GM13976 (cell line): ENCODE measurements at regions not wholly inside any gene's neighbourhood (a gene's known extent, or its start where the extent isn't known, plus 50 kb on each side); places are given as distances from the start of the nearest gene placed in this dataset.

Experiments used
- DNase-seq: peaks from one replicate; pipeline ENCODE4 v3.0.0; 2012; ENCODE audit warnings: low spot score
- in situ Hi-C: fragments of 300-500 bp; cut with MboI; formaldehyde crosslinking; loops from one replicate; pipeline ENCODE4 v1.12.0; 2022; ENCODE audit warnings: low sequenced_read_pairs, mixed read lengths, inconsistent platforms; ENCODE audit not compliant: unreplicated experiment
- TF ChIP-seq, protein P1 (sequence below): IDR thresholded peaks from 2 replicates; pipeline ENCODE4 v1.5.1; 2012; ENCODE audit warnings: borderline replicate concordance, mild to moderate bottlenecking; ENCODE audit not compliant: insufficient read depth; ENCODE audit errors: extremely low read depth, missing control alignments, control extremely low read depth

DNA sequence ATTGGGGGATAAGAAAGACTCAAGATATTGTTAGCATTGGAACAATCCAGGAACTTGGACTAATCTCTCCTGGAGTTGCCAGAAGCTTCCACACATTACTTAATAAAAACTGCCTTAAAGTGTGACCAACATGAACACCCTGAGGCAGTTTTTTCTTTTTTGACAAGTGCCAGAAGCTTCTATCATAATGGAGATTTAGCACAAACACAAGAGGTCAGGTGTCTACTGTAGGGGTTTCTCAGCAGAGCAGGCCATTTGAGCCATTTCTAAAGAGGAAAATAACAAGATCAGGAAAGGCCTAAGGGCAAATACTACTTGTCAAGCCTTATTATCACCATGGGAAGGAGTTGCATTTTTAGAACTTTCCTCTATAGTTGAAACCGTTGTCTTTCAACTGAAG, 361.5 kb downstream of the EPM2A start:
- in situ Hi-C loops, result no loop called here

DNA sequence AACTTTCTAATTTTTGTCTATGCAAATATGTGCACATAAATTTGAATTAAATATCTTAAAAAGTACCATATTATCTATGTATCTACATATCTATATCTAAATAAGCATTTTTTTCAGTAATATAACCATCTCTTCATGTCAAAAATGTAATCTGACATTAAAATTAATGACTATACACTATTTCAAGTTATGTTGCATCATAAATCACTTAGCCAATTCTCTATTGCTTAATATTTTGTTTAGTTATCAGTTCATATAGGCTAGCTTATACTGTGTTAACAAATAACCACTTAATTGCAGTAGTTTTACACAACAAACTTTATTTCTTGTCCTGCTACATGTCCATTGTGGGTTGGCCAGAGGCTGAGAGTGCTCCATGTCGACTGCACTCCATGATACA, 360.8 kb downstream of the EPM2A start:
- DNase-seq, result no peak
- in situ Hi-C loops, result no loop called here

More for the DNA sequence above, 361.5 kb downstream of the EPM2A start:
- TF ChIP-seq, protein P1, sequence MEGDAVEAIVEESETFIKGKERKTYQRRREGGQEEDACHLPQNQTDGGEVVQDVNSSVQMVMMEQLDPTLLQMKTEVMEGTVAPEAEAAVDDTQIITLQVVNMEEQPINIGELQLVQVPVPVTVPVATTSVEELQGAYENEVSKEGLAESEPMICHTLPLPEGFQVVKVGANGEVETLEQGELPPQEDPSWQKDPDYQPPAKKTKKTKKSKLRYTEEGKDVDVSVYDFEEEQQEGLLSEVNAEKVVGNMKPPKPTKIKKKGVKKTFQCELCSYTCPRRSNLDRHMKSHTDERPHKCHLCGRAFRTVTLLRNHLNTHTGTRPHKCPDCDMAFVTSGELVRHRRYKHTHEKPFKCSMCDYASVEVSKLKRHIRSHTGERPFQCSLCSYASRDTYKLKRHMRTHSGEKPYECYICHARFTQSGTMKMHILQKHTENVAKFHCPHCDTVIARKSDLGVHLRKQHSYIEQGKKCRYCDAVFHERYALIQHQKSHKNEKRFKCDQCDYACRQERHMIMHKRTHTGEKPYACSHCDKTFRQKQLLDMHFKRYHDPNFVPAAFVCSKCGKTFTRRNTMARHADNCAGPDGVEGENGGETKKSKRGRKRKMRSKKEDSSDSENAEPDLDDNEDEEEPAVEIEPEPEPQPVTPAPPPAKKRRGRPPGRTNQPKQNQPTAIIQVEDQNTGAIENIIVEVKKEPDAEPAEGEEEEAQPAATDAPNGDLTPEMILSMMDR, result no peak
- no peak for DNase-seq

DNA sequence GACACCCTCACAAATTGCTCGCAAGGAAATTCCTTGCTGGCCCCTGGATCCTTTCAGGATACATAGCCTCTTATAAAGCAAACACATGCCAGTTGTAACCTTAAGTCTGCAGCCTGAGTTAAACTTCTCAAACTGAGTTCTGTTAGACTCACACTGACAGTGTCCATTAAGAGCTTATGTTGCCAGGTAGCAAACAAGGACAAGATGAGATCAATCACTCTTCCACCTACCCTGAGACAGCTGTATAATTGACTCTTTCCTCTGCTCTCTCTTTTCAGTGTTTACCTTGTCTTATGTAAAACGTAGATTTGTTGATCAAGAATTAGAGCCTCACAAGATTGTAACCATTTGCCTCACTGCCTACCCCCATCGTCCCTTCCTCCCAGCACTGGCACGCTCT, 359.8 kb downstream of the EPM2A start:
- in situ Hi-C loops, result no loop called here
- DNase-seq, result no peak
- TF ChIP-seq, protein P1, result no peak

More for the DNA sequence above, 360.8 kb downstream of the EPM2A start:
- TF ChIP-seq, protein P1, result no peak

DNA sequence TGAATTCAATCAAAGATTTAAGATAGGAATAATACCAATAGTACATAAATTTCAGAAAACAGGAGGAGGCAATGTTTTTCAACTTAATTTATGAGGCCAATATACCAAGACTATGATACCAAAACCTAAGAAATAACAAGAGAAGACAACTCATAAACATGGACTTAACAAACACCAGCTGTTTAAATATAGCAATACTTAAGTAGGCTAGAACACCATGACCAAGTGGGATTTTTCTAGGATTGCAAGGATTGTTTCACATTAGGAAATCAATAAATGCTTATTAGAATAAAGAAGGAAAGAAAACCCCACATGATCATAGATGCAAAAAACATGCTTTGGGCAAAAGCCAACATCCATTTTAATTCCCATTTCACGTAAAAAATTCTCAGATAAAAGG, 355.1 kb downstream of the EPM2A start:
- DNase-seq, result no peak
- TF ChIP-seq, protein P1, result no peak
- in situ Hi-C loops, result no loop called here

DNA sequence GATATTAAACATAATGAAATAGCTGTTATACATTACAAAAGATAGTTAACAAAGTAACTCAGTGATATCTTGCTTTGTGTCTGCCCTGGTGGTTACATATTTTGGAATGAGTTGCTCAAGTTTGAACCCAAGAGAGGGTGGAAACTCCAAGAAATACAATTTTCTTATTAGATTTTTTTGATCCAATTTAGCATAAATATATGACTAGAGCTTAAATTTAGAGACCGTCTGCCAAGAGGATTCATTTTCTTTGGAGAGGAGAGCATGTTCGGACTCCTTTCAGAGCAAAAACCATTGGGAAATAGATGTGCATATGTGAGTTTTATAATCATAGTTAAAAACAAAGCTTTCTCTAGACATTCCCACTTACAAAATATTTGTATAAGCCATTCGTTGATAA, 353.4 kb downstream of the EPM2A start:
- in situ Hi-C loops, result no loop called here
- TF ChIP-seq, protein P1, result no peak
- no peak for DNase-seq

DNA sequence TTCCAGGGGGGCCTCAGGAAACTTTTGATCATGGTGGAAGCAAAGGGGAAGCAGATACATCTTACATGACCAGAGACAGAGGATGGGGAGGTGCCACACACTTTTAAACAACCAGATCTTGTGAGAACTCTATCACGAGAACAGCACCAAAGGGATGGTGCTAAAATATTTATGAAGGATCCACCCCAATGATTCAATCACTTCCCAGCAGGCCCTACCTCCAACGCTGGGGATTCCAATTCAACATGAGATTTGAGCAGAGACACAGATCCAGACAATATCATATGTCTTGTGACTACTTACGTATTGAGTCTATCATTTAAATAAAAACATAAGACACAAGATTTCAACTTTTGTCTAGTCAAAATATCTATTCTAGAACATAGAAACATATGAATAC, 351.9 kb downstream of the EPM2A start:
- no peak for DNase-seq
- in situ Hi-C loops, result no loop called here
- TF ChIP-seq, protein P1, result no peak

DNA sequence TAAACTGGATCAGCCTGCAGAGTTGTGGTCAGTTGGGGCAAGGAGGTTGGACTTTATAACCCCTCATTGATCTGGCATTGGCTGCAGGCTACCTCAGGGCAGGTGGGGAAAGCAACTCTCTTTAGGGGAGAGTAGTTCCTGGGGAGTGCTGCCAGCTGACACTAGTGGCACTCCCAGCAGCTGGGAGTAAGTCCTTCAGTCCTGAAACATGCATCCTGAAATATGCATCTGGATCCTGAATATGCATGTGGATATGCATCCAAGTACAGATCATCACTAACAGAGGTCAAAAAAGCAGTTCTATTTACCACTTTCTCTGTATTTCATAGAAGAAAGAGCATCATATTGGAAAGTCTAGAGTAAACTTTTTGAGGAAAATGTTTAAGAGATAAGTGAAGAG, 350.8 kb downstream of the EPM2A start:
- TF ChIP-seq, protein P1, result no peak
- in situ Hi-C loops, result no loop called here

More for the DNA sequence above, 350.8 kb downstream of the EPM2A start:
- no peak for DNase-seq
